LNCAP (cell line): ENCODE measurements at regions not wholly inside any gene's neighbourhood (a gene's known extent, or its start where the extent isn't known, plus 50 kb on each side); places are given as distances from the start of the nearest gene placed in this dataset.

Source experiments
- CTCF ChIP-seq: fragments of 450-650 bp; IDR thresholded peaks from 2 replicates; pipeline ENCODE4 v1.5.1; 2017; ENCODE audit warnings: mild to moderate bottlenecking

- TF ChIP-seq CTCF: no peak
Measured at GRCh38 chr10:3006607-3007006, 60.7 kb upstream of the PFKP start.

GRCh38 chr10:3006093-3006492 lies 61.3 kb upstream of the PFKP start:
- no peak for TF ChIP-seq CTCF

GRCh38 chr10:3002304-3002703 lies 65.0 kb upstream of the PFKP start:
- TF ChIP-seq CTCF: no peak

- no peak for TF ChIP-seq CTCF
Measured at GRCh38 chr10:3000048-3000447, 67.3 kb upstream of the PFKP start.

DNA sequence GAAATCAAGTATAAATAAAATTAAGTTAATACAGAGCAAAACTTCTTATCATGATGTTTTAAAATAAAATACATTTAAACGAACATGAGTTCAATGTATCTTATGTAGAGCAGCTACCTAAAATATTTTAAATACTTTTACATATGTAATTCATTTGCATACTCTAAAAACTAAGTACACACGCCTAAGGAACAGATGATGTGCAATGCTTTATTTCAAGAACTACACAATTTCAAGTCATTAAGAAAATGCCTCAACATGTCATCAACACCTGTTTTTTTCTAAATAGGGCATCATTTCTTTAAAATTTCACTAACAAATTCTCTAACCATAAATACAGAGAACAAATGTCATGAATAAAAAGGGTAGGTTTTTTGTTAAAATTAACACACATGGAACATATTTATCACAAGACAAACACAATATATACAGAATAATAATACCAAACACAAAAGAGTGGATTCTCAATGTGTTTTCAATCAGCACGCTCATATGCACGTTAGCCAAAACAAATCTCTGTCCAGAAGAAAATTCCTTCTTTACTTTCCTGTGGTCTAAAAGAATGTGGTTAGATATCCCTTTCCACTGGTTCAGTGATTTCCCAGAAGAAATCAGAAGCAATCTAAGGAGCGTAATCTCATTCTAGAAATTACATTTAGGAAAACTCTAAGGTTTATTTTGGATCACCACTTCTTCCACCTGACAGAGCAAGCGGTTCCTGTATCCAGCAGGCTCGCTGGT lies 73.0 kb upstream of the PFKP start:
- no peak for TF ChIP-seq CTCF

DNA sequence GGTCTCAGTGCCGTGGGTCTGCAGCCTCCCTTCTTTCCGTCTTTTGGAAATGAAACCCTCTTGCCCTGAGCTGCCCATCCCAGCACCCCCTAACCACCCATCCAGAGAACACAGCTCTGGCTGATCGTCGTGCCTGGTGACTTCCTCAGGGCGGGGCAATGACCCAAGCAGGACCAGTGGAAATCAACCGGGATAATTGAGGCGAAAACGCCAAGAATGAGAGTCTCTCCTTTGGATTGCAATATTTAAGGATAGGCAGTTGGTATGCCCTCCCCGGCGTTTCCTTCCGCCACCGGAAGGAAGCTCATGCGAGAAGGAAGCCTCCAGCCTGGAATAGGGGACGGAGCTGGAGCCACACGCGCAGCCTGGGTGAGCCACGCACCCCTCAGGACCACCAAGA lies 73.7 kb upstream of the PFKP start:
- no peak for TF ChIP-seq CTCF

- TF ChIP-seq CTCF: no peak
Measured at GRCh38 chr10:2992401-2993198, 74.7 kb upstream of the PFKP start.
